ENCODE measurements at regions not wholly inside any gene's neighbourhood (a gene's known extent, or its start where the extent isn't known, plus 50 kb on each side); places are given as distances from the start of the nearest gene placed in this dataset.

DNA sequence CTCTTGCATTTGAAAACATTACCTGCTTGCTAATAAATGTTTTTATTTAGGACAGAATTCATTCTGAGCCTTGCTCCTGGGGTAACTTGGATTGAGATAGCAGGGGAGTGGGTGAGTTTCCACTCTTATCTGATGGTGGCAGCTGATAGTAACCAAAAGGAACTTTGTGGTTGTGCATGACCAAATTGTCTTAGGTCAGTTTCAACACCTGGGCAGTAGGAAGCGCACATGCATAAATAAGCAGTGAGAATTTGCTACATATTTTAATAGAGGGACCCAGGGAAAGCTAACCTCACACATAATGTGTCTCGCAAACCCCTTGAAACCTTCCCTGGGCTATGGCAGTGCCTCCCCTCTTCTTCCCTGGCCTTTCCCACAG is 65.4 kb upstream of the XCR1 start:
- Histone ChIP-seq H3K9ac (ENCODE audit: low read length in 5 of 5) (no peak overlapping the region), H3K36me3 (ENCODE audit: control insufficient read depth in 5 of 5, insufficient read depth in 5 of 5, low read length in 5 of 5) (no peaks in the 10 kb centered on the region), H3K27ac (ENCODE audit: low read depth, low read length) (no peak overlapping the region), H3K4me1 (ENCODE audit: control insufficient read depth in 5 of 5, insufficient read depth in 5 of 5, low read length in 5 of 5) (peaks cover 9 to 32% (median 16%) of the 10 kb centered on the region in 5 donors), H3K27me3 (ENCODE audit: control insufficient read depth in 5 of 5, insufficient read depth in 4 of 5, low read length in 5 of 5) (peaks cover 0 to 4% (median 0%) of the 10 kb centered on the region in 5 donors), H3K4me3 (ENCODE audit: low read depth in 1 of 5, low read length in 5 of 5) (no peak overlapping the region), H3K9me3 (ENCODE audit: control insufficient read depth in 5 of 5, low read length in 5 of 5) (peaks cover 0 to 2% (median 0%) of the 10 kb centered on the region in 5 donors)

DNA sequence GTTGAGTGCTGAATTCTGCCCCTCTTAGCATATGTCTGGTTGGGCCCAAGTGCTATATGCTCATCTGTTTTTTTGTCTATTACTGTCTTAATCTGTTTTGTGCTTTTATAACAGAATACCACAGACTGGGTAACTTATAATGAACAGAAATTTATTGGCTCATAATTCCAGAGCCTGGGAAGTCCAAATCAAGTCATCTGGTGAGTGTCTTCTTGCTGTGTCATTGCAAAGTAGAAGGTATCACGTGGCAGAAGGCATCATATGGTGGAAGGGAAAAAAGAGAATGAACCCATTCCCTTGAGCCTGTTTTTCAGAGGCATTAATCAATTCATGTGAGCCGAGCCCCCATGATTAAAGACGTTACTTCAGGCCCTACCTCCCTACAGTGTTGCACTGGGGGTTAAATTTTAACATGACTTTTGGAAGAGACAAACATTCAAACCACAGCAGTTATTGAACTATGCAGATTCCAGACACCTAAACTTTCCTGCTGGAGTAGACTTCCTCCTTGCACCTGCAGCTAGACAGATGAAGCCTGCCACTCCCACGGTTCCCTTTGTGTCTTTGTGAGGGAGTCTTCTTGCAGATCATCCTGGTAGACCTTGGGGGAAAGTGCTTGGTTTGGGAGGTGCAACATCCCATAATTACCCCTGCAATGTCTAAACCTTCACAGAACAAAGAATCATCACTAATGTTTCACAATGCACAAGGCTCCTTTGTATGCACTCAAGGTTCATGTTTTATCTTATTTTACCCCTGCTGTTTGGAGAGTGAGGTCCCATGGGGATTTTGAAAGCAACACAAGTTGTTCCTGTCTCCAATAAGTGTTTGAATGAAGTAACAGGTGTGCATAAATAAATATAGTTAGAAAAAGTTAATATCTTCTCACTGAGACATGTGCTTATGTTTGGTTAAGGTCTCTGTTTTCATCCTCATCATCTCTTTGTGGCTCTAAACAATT is 64.7 kb upstream of the XCR1 start:
- Histone ChIP-seq H3K4me3 (ENCODE audit: low read depth in 1 of 5, low read length in 5 of 5) (no peak overlapping the region), H3K36me3 (ENCODE audit: control insufficient read depth in 5 of 5, insufficient read depth in 5 of 5, low read length in 5 of 5) (no peaks in the 10 kb centered on the region), H3K27ac (ENCODE audit: low read depth, low read length) (no peak overlapping the region), H3K9ac (ENCODE audit: low read length in 5 of 5) (no peak overlapping the region), H3K9me3 (ENCODE audit: control insufficient read depth in 5 of 5, low read length in 5 of 5) (peaks cover 0 to 2% (median 0%) of the 10 kb centered on the region in 5 donors), H3K27me3 (ENCODE audit: control insufficient read depth in 5 of 5, insufficient read depth in 4 of 5, low read length in 5 of 5) (peaks cover 0 to 4% (median 0%) of the 10 kb centered on the region in 5 donors), H3K4me1 (ENCODE audit: control insufficient read depth in 5 of 5, insufficient read depth in 5 of 5, low read length in 5 of 5) (peaks cover 4 to 25% (median 14%) of the 10 kb centered on the region in 5 donors)

DNA sequence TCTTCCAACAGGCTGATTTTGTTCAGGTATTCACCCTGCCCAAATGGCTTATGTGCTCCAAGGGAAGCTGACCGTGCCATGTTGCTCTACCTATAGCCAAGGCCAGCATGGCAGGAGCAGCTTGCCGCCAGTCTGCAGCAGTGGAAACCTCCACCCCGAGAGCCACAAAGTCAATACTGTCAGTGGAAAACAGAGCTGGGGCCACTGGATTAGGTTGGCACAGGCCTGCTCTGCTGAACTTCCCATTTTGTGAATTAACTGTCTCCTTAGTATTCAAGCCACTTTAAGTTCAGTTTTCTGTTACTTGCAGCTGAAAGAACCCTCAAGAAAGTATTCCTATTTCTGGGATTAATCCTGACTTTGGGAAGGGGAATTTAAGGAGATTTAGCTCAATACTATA is 63.8 kb upstream of the XCR1 start:
- Histone ChIP-seq H3K4me3 (ENCODE audit: low read depth in 1 of 5, low read length in 5 of 5) (no peak overlapping the region), H3K9me3 (ENCODE audit: control insufficient read depth in 5 of 5, low read length in 5 of 5) (peaks cover 0 to 2% (median 0%) of the 10 kb centered on the region in 5 donors), H3K9ac (ENCODE audit: low read length in 5 of 5) (no peak overlapping the region), H3K27me3 (ENCODE audit: control insufficient read depth in 5 of 5, insufficient read depth in 4 of 5, low read length in 5 of 5) (peaks cover 0 to 4% (median 0%) of the 10 kb centered on the region in 5 donors), H3K36me3 (ENCODE audit: control insufficient read depth in 5 of 5, insufficient read depth in 5 of 5, low read length in 5 of 5) (no peaks in the 10 kb centered on the region), H3K4me1 (ENCODE audit: control insufficient read depth in 5 of 5, insufficient read depth in 5 of 5, low read length in 5 of 5) (peaks cover 4 to 21% (median 14%) of the 10 kb centered on the region in 5 donors), H3K27ac (ENCODE audit: low read depth, low read length) (peak overlapping the region; percentile 26)

DNA sequence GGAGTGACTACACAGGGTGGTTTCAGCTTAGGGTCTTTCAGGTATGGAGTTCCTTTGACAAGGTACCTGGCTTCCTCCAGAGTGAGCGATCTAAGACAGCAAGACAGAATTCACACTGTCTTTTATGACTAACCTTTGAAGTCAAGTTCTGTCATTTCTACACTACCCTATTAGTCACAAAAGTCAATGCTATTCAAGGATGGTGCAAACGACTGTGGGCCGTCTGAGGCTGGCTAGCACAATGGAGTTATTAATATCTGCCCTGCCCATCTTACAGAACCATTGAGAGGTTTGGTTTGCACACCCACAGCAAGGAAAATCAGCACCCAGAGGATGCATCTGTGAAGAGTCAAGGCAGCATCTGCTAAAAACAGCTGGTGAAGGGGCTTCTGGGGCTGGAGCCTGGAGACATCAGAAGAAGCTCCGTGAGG is 62.9 kb upstream of the XCR1 start:
- H3K4me1 ChIP-seq (ENCODE audit: control insufficient read depth in 5 of 5, insufficient read depth in 5 of 5, low read length in 5 of 5), result peaks cover 4 to 21% (median 14%) of the 10 kb centered on the region in 5 donors
- H3K27me3 ChIP-seq (ENCODE audit: control insufficient read depth in 5 of 5, insufficient read depth in 4 of 5, low read length in 5 of 5), result peaks cover 0 to 4% (median 0%) of the 10 kb centered on the region in 5 donors
- no peaks in the 10 kb centered on the region for H3K36me3 ChIP-seq (ENCODE audit: control insufficient read depth in 5 of 5, insufficient read depth in 5 of 5, low read length in 5 of 5)
- peak overlapping the region; percentile 76 for H3K27ac ChIP-seq (ENCODE audit: low read depth, low read length)
- H3K4me3 ChIP-seq (ENCODE audit: low read depth in 1 of 5, low read length in 5 of 5), result no peak overlapping the region
- peaks cover 0 to 2% (median 0%) of the 10 kb centered on the region in 5 donors for H3K9me3 ChIP-seq (ENCODE audit: control insufficient read depth in 5 of 5, low read length in 5 of 5)
- H3K9ac ChIP-seq (ENCODE audit: low read length in 5 of 5), result no peak overlapping the region

DNA sequence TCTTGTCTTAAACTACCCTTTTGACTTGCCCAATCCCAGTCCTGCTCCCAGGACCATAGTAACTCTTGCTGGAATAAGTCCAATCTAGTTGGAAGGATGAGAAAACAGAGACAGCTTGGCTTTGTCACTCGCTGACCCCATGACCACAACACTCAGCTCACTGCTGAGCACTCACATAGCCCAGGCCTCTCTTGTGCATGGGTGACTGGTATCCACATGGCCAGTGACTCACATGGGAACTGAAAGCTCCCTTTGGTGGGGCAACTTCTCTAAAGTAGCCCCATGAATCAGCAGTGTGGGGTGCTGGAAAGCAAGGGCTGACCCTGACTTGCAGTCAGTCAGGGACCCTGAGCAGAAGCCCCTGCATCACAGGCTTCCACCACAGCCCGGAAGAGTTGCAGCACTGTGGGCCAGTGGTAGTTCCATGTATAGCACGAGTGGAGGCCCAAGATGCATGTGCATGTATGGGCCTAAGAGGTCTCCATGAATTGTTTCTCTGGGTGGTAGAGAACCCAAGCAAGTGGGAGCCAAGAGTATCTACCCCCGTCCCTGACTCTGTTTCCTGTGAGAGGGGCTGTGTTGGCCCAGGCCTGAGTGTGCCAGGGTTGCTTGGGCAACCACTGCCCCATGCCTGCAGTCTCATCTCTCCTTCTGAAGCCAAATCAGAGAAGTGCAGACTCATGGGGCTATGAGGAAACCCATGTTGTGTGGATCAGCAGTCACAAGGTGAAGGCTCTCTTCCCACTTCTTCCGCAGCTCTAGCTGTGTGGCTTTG is 62.1 kb upstream of the XCR1 start:
- Histone ChIP-seq H3K4me1 (ENCODE audit: control insufficient read depth in 5 of 5, insufficient read depth in 5 of 5, low read length in 5 of 5) (peaks cover 4 to 21% (median 14%) of the 10 kb centered on the region in 5 donors), H3K36me3 (ENCODE audit: control insufficient read depth in 5 of 5, insufficient read depth in 5 of 5, low read length in 5 of 5) (no peaks in the 10 kb centered on the region), H3K27ac (ENCODE audit: low read depth, low read length) (peak overlapping the region; percentile 76), H3K9me3 (ENCODE audit: control insufficient read depth in 5 of 5, low read length in 5 of 5) (peaks cover 0 to 2% (median 0%) of the 10 kb centered on the region in 5 donors), H3K4me3 (ENCODE audit: low read depth in 1 of 5, low read length in 5 of 5) (no peak overlapping the region), H3K9ac (ENCODE audit: low read length in 5 of 5) (peak overlapping the region in 2 of 5 donors; percentile 34 to 85), H3K27me3 (ENCODE audit: control insufficient read depth in 5 of 5, insufficient read depth in 4 of 5, low read length in 5 of 5) (peaks cover 0 to 4% (median 0%) of the 10 kb centered on the region in 5 donors)

DNA sequence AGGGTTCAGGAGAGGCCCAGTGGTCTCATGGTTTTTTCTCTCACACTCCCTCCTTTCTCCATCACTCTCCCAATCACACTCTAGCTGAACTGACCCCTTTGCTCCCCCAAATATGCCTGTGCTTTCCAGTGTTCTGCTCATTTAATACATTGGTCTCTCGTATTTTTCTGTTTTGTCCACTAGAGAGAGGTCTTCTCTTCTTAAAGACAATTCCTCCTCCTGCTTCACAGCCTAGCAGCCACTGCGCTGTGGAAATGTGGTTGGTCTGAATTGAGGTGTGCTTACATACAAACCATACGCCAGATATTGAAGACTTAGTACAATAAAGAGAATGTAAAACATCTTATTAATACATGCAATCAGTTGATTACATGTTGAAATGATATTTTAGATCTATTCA is 60.6 kb upstream of the XCR1 start:
- Histone ChIP-seq H3K4me3 (ENCODE audit: low read depth in 1 of 5, low read length in 5 of 5) (no peak overlapping the region), H3K9ac (ENCODE audit: low read length in 5 of 5) (no peak overlapping the region), H3K27ac (ENCODE audit: low read depth, low read length) (no peak overlapping the region), H3K4me1 (ENCODE audit: control insufficient read depth in 5 of 5, insufficient read depth in 5 of 5, low read length in 5 of 5) (peaks cover 4 to 21% (median 14%) of the 10 kb centered on the region in 5 donors), H3K27me3 (ENCODE audit: control insufficient read depth in 5 of 5, insufficient read depth in 4 of 5, low read length in 5 of 5) (peaks cover 0 to 4% (median 0%) of the 10 kb centered on the region in 5 donors), H3K36me3 (ENCODE audit: control insufficient read depth in 5 of 5, insufficient read depth in 5 of 5, low read length in 5 of 5) (no peaks in the 10 kb centered on the region), H3K9me3 (ENCODE audit: control insufficient read depth in 5 of 5, low read length in 5 of 5) (peaks cover 0 to 2% (median 0%) of the 10 kb centered on the region in 5 donors)

DNA sequence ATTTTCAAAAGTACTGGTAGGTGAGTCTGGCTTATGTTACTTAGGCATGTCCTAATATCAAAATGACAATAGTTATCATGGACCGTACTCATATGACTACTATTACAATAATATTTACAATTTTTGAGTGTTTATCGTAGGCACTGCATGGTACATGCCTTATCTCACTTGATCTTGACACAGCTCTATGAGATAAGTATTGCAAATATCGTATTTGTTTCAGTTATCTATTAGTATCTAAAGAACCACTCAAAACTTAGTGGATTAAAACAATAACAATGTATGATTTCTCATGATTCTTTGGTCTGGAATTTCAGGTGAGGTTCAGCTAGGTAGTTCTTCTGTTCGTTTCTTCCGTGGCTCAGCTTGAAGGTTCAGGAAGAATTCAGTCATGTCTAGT is 59.7 kb upstream of the XCR1 start:
- peaks cover 0 to 2% (median 0%) of the 10 kb centered on the region in 5 donors for H3K9me3 ChIP-seq (ENCODE audit: control insufficient read depth in 5 of 5, low read length in 5 of 5)
- H3K27me3 ChIP-seq (ENCODE audit: control insufficient read depth in 5 of 5, insufficient read depth in 4 of 5, low read length in 5 of 5), result peaks cover 0 to 4% (median 0%) of the 10 kb centered on the region in 5 donors
- H3K4me1 ChIP-seq (ENCODE audit: control insufficient read depth in 5 of 5, insufficient read depth in 5 of 5, low read length in 5 of 5), result peaks cover 4 to 21% (median 14%) of the 10 kb centered on the region in 5 donors
- H3K4me3 ChIP-seq (ENCODE audit: low read depth in 1 of 5, low read length in 5 of 5), result no peak overlapping the region
- no peaks in the 10 kb centered on the region for H3K36me3 ChIP-seq (ENCODE audit: control insufficient read depth in 5 of 5, insufficient read depth in 5 of 5, low read length in 5 of 5)
- no peak overlapping the region for H3K27ac ChIP-seq (ENCODE audit: low read depth, low read length)
- no peak overlapping the region for H3K9ac ChIP-seq (ENCODE audit: low read length in 5 of 5)

DNA sequence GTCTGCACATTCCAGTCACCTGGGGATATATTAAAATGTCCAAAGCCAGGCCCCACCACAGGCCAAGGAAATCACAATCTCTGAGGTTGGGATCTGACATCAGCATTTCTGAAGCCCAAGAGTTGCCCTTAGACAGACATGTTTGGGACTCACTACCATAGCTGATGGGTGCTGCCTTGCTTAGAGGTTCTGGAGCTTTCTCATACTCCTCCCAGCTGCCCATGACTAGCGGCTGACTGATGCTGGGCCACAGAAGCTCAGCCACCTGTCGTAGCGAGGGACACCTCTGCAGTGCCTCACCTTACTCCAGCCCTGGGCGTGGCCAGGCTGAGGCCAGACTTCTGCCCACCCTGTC is 58.8 kb upstream of the XCR1 start:
- no peaks in the 10 kb centered on the region for H3K36me3 ChIP-seq (ENCODE audit: control insufficient read depth in 5 of 5, insufficient read depth in 5 of 5, low read length in 5 of 5)
- no peak overlapping the region for H3K27ac ChIP-seq (ENCODE audit: low read depth, low read length)
- no peak overlapping the region for H3K4me3 ChIP-seq (ENCODE audit: low read depth in 1 of 5, low read length in 5 of 5)

DNA sequence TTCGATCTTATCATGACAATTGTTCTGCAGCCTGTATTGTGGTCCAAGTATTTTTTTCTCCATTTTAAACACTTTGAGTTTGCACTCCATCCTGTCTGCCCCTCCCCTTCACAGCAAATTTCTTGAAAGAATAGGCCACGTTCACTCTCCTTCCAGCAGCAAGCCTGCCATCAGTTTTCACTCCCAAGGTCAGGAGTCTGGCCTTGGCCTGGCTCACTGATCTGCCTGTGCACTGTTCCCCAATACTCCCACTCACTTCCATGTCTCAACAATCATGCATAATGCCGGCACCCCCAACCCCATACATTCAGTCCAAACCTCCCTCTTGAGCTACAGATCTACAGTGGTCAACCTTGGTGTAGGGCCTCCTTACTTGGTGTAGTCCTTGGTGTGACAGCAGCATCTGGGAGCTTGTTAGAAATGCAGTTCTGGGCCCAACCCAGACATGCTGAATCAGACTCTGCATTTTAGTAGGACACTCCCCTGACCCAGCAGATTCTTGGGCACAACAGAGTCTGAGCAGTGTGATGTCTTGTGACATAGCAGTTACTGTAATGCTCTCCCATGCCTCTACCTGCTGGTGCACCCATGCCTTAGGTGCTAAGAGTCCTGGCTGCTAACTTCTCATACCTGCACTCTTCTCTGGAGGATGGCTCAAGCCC is 58.3 kb upstream of the XCR1 start:
- Histone ChIP-seq H3K9me3 (ENCODE audit: control insufficient read depth in 5 of 5, low read length in 5 of 5) (peaks cover 0 to 2% (median 0%) of the 10 kb centered on the region in 5 donors), H3K4me3 (ENCODE audit: low read depth in 1 of 5, low read length in 5 of 5) (no peak overlapping the region), H3K27me3 (ENCODE audit: control insufficient read depth in 5 of 5, insufficient read depth in 4 of 5, low read length in 5 of 5) (peaks cover 0 to 4% (median 0%) of the 10 kb centered on the region in 5 donors), H3K4me1 (ENCODE audit: control insufficient read depth in 5 of 5, insufficient read depth in 5 of 5, low read length in 5 of 5) (peaks cover 8 to 26% (median 17%) of the 10 kb centered on the region in 5 donors), H3K36me3 (ENCODE audit: control insufficient read depth in 5 of 5, insufficient read depth in 5 of 5, low read length in 5 of 5) (no peaks in the 10 kb centered on the region), H3K27ac (ENCODE audit: low read depth, low read length) (no peak overlapping the region), H3K9ac (ENCODE audit: low read length in 5 of 5) (no peak overlapping the region)

More for the DNA sequence above, 58.8 kb upstream of the XCR1 start:
- Histone ChIP-seq H3K9me3 (ENCODE audit: control insufficient read depth in 5 of 5, low read length in 5 of 5) (peaks cover 0 to 2% (median 0%) of the 10 kb centered on the region in 5 donors), H3K9ac (ENCODE audit: low read length in 5 of 5) (no peak overlapping the region), H3K4me1 (ENCODE audit: control insufficient read depth in 5 of 5, insufficient read depth in 5 of 5, low read length in 5 of 5) (peaks cover 4 to 22% (median 16%) of the 10 kb centered on the region in 5 donors), H3K27me3 (ENCODE audit: control insufficient read depth in 5 of 5, insufficient read depth in 4 of 5, low read length in 5 of 5) (peaks cover 0 to 4% (median 0%) of the 10 kb centered on the region in 5 donors)

Data from subcutaneous abdominal adipose tissue (tissue), 5 donors.